CD4-positive, alpha-beta T cell (primary cell): ENCODE measurements at regions not wholly inside any gene's neighbourhood (a gene's known extent, or its start where the extent isn't known, plus 50 kb on each side); places are given as distances from the start of the nearest gene placed in this dataset.

Experiments used
- ATAC-seq: fragments of 200-7000 bp; cut with Tn5 transposase; one replicate; pipeline ENCODE4 v1.10.0; 2022; ENCODE audit warnings: mild to moderate bottlenecking; ENCODE audit not compliant: poor library complexity
- CTCF ChIA-PET: fragments of 350-600 bp; sonication (Branson Sonifier 250); formaldehyde crosslinking; loops from one replicate; lab custom pipeline; 2021; ENCODE audit warnings: antibody characterized with exemption, inconsistent platforms; lab: Charles Lee
- POLR2A ChIA-PET: fragments of 350-600 bp; sonication (Branson Sonifier 250); formaldehyde crosslinking; loops from one replicate; lab custom pipeline; 2021; ENCODE audit warnings: antibody characterized with exemption, inconsistent platforms; lab: Charles Lee
- DNase-seq, 14 experiments: peaks; one replicate each; pipeline ENCODE4 v3.0.0-alpha.2; 2013 to 2020; ENCODE audit warnings: mixed read lengths in 2 of 14
- H3K27ac ChIP-seq, 2 donors: one replicate each; pipeline versions ENCODE4 v1.5.1 to v1.7.0; 2013; ENCODE audit warnings: low read length in 2 of 2, low read depth in 1 of 2, mild to moderate bottlenecking in 1 of 2
- H3K27me3 ChIP-seq, 2 experiments: 1 replicate in 1 of 2; 2 replicates in 1 of 2; pipeline versions ENCODE4 v1.6.1 to v1.7.0; 2013; ENCODE audit warnings: low read length in 2 of 2, control low read depth in 1 of 2, mild to moderate bottlenecking in 1 of 2, moderate library complexity in 1 of 2; ENCODE audit not compliant: insufficient read depth in 2 of 2, control insufficient read depth in 1 of 2
- H3K36me3 ChIP-seq: one replicate; pipeline ENCODE4 v1.6.1; 2013; ENCODE audit warnings: low read length, control low read depth; ENCODE audit not compliant: insufficient read depth
- H3K4me1 ChIP-seq: one replicate; pipeline ENCODE4 v1.6.1; 2013; ENCODE audit warnings: low read length, control low read depth; ENCODE audit not compliant: insufficient read depth
- H3K4me3 ChIP-seq: one replicate; pipeline ENCODE4 v1.5.1; 2013; ENCODE audit warnings: mild to moderate bottlenecking, low read length, moderate library complexity
- H3K9me3 ChIP-seq, 2 experiments: 1 replicate in 1 of 2; 2 replicates in 1 of 2; pipeline versions ENCODE4 v1.6.1 to v1.7.0; 2013; ENCODE audit warnings: low read length in 2 of 2, mild to moderate bottlenecking in 2 of 2, control low read depth in 1 of 2, moderate library complexity in 1 of 2; ENCODE audit not compliant: control insufficient read depth in 1 of 2, insufficient read depth in 1 of 2
- H3K27ac Mint-ChIP-seq: one replicate; pipeline ENCODE4 v1.8.0; 2020; ENCODE audit warnings: mixed read lengths
- H3K27me3 Mint-ChIP-seq: one replicate; pipeline ENCODE4 v1.8.0; 2021; ENCODE audit warnings: mixed read lengths
- H3K36me3 Mint-ChIP-seq: one replicate; pipeline ENCODE4 v1.8.0; 2021; ENCODE audit warnings: low read depth, mixed read lengths
- H3K4me1 Mint-ChIP-seq: one replicate; pipeline ENCODE4 v1.8.0; 2021; ENCODE audit warnings: low read depth, mixed read lengths
- H3K4me3 Mint-ChIP-seq: one replicate; pipeline ENCODE4 v1.8.0; 2020; ENCODE audit warnings: mild to moderate bottlenecking, mixed read lengths
- H3K9me3 Mint-ChIP-seq: one replicate; pipeline ENCODE4 v1.8.0; 2020; ENCODE audit warnings: mixed read lengths
- intact Hi-C, 2 experiments: fragments of 100-400 bp; cut with DNase I in 1 of 2; cut with micrococcal nuclease in 1 of 2; formaldehyde crosslinking; loops; one replicate each; pipeline versions ENCODE4 v1.15.1 to v1.9.0; 2023 to 2025; cut with DNase I, micrococcal nuclease
- TF ChIP-seq, protein P1 (sequence below): fragments of 200-600 bp; IDR thresholded peaks from one replicate; pipeline ENCODE4 v1.8.0; 2022; ENCODE audit warnings: antibody characterized with exemption, mild to moderate bottlenecking

- ChIA-PET POLR2A (no interaction called here), CTCF (interaction anchor here (0.9 kb wide), 1 partner anchor 9 kb away, joined by 3 read pairs; no protein-coding TSS in a partner anchor)
- H3K27ac ChIP-seq: no peak overlapping the region
- Mint-ChIP-seq H3K4me3 (no peak overlapping the region), H3K36me3 (no peaks in the 10 kb centered on the region), H3K27me3 (peaks cover 32% of the 10 kb centered on the region), H3K4me1 (no peaks in the 10 kb centered on the region), H3K9me3 (no peaks in the 10 kb centered on the region), H3K27ac (no peak overlapping the region)
- H3K4me3 ChIP-seq: no peak overlapping the region
- intact Hi-C loops: no loop called here
- TF ChIP-seq, protein P1, sequence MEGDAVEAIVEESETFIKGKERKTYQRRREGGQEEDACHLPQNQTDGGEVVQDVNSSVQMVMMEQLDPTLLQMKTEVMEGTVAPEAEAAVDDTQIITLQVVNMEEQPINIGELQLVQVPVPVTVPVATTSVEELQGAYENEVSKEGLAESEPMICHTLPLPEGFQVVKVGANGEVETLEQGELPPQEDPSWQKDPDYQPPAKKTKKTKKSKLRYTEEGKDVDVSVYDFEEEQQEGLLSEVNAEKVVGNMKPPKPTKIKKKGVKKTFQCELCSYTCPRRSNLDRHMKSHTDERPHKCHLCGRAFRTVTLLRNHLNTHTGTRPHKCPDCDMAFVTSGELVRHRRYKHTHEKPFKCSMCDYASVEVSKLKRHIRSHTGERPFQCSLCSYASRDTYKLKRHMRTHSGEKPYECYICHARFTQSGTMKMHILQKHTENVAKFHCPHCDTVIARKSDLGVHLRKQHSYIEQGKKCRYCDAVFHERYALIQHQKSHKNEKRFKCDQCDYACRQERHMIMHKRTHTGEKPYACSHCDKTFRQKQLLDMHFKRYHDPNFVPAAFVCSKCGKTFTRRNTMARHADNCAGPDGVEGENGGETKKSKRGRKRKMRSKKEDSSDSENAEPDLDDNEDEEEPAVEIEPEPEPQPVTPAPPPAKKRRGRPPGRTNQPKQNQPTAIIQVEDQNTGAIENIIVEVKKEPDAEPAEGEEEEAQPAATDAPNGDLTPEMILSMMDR: no peak
- no peaks in the 10 kb centered on the region for H3K4me1 ChIP-seq
- no peaks in the 10 kb centered on the region for H3K36me3 ChIP-seq
- DNase-seq: no peak
- ATAC-seq: no peak
- H3K27me3 ChIP-seq: peaks cover 0 to 11% of the 10 kb centered on the region in 2 experiments
- no peaks in the 10 kb centered on the region for H3K9me3 ChIP-seq
These were observed 185.1 kb downstream of the NRP2 start for GRCh38 chr2:205867371-205867770.

DNA sequence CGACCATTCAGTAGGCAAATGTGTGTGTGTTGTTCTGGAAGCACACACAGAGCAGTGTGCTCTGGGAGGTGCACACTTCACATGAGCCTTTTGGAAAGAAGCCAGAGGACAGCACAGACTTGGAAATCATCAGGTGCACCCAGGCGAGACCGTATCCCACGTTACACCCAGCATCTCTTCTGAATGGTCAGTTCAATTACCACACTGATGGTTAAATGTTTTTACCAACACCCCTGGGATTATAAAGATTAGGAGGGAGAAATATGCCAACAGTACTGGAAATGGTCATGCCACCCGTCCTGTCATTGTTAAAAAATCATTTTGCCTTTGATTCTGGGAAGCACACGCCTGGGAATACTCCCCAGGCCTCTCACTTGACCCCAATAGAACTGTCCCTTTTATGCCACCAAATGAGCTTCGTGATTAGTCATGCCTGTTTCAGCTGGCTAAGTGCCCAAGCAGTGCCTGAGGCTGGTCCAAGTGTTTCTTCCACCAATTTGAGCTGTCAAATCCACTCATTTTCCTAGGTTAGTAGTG, 183.7 kb downstream of the NRP2 start:
- Histone ChIP-seq H3K27ac (no peak overlapping the region), H3K36me3 (no peaks in the 10 kb centered on the region), H3K4me3 (no peak overlapping the region), H3K9me3 (no peaks in the 10 kb centered on the region), H3K4me1 (no peaks in the 10 kb centered on the region), H3K27me3 (peaks cover 0 to 11% of the 10 kb centered on the region in 2 experiments)
- intact Hi-C loops: no loop called here
- Mint-ChIP-seq H3K27me3 (peaks cover 26% of the 10 kb centered on the region), H3K4me3 (no peak overlapping the region), H3K36me3 (no peaks in the 10 kb centered on the region), H3K4me1 (no peaks in the 10 kb centered on the region), H3K27ac (no peak overlapping the region), H3K9me3 (no peaks in the 10 kb centered on the region)
- no peak for ATAC-seq
- ChIA-PET POLR2A (no interaction called here), CTCF (no interaction called here)
- TF ChIP-seq, protein P1: no peak
- DNase-seq: no peak

DNA sequence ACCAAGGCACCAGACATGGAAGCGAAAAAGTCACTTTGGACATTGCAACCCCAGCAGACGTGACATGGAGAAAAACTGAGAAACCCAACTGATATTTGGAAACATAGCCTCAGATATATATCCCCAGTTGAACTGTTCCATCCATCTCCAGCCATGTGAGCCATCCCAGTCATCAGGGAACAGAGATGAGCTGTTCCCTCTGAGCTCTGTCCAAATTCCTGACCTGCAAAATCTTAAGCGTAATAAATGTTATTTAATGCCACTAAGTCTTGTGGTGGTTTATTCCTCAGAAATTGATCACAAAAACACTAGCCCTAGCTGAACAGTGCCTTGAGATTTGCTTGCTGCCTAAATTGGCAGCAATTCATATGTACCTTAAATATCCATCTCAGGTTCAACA, 182.8 kb downstream of the NRP2 start:
- POLR2A ChIA-PET: no interaction called here
- peaks cover 0 to 11% of the 10 kb centered on the region in 2 experiments for H3K27me3 ChIP-seq
- no peaks in the 10 kb centered on the region for H3K4me1 Mint-ChIP-seq
- no peaks in the 10 kb centered on the region for H3K36me3 ChIP-seq
- no peak overlapping the region for H3K27ac Mint-ChIP-seq
- no peak overlapping the region for H3K4me3 Mint-ChIP-seq
- intact Hi-C loops: no loop called here
- no peak for ATAC-seq
- H3K4me3 ChIP-seq: no peak overlapping the region
- H3K27ac ChIP-seq: no peak overlapping the region
- H3K9me3 ChIP-seq: no peaks in the 10 kb centered on the region
- H3K36me3 Mint-ChIP-seq: no peaks in the 10 kb centered on the region
- no peaks in the 10 kb centered on the region for H3K9me3 Mint-ChIP-seq
- H3K27me3 Mint-ChIP-seq: peaks cover 26% of the 10 kb centered on the region
- TF ChIP-seq, protein P1: no peak
- CTCF ChIA-PET: no interaction called here
- no peaks in the 10 kb centered on the region for H3K4me1 ChIP-seq
- DNase-seq: no peak
